NT2/D1 (cell line): ENCODE measurements at regions not wholly inside any gene's neighbourhood (a gene's known extent, or its start where the extent isn't known, plus 50 kb on each side); places are given as distances from the start of the nearest gene placed in this dataset.

Experiments used
- SUZ12 ChIP-seq: IDR thresholded peaks from 2 replicates; pipeline ENCODE4 v1.6.1; 2011; ENCODE audit not compliant: insufficient read length, insufficient read depth; ENCODE audit errors: extremely low read depth
- YY1 ChIP-seq: IDR thresholded peaks from 2 replicates; pipeline ENCODE4 v1.6.1; 2011; ENCODE audit not compliant: insufficient read length, insufficient read depth

DNA sequence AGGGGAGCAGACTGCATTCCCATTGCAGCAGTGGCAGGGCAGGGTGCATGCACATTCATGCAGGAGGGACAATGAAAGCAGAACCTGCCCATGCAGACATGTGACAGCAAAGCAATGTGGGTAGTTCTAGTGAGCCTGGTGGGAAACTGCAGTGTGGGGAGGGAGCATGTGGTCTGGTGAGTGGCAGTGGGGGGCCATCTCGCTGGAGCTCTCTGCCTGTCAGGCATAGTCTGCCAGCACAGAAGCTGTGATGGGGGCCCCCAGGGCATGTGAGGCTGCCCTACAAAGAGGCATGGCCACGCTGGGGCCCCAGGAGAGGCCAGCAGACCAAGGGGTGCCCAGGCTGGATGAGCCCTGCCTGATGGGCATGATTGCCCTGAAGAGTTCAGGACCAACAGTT, 579.7 kb downstream of the PTPRC start:
- no peak for TF ChIP-seq YY1
- TF ChIP-seq SUZ12, result no peak
